PC-9 (cell line): ENCODE measurements at regions not wholly inside any gene's neighbourhood (a gene's known extent, or its start where the extent isn't known, plus 50 kb on each side); places are given as distances from the start of the nearest gene placed in this dataset.

ENCODE experiments used
- BruUV-seq: library from RNA; stranded (reverse); fragments of 400-500 nt; replicated peaks from 2 replicates; lab custom pipeline; 2021; lab: Mats Ljungman, UMichigan
- CTCF ChIA-PET: fragments of 300-600 bp; sonication (Branson Sonifier 250); formaldehyde crosslinking; loops from one replicate; lab custom pipeline; 2022; ENCODE audit warnings: antibody characterized with exemption; lab: Charles Lee
- POLR2A ChIA-PET: fragments of 300-600 bp; sonication (Branson Sonifier 250); formaldehyde crosslinking; loops from one replicate; lab custom pipeline; 2022; ENCODE audit warnings: antibody characterized with exemption; ENCODE audit not compliant: unreplicated experiment; lab: Charles Lee
- DNase-seq, 2 experiments: peaks; one replicate each; pipeline versions ENCODE4 v3.0.0 to v3.0.0-alpha.2; 2015 to 2022; ENCODE audit warnings: mixed read lengths in 1 of 2
- H2AFZ ChIP-seq: fragments of 200-600 bp; sonication (generic); 2 replicates; pipeline ENCODE4 v1.8.1; 2017; ENCODE audit warnings: antibody characterized with exemption
- H3F3A ChIP-seq: fragments of 200-600 bp; sonication (generic); 2 replicates; pipeline ENCODE4 v1.8.1; 2017; ENCODE audit warnings: antibody characterized with exemption, mild to moderate bottlenecking, low read depth; ENCODE audit not compliant: insufficient read depth
- H3K27ac ChIP-seq: fragments of 200-600 bp; sonication (generic); 2 replicates; pipeline ENCODE4 v1.6.1; 2016; ENCODE audit warnings: mixed run types
- H3K27me3 ChIP-seq: fragments of 200-600 bp; sonication (generic); 2 replicates; pipeline ENCODE4 v1.6.1; 2016; ENCODE audit warnings: low read depth, mixed run types; ENCODE audit not compliant: insufficient read depth
- H3K36me3 ChIP-seq: fragments of 200-600 bp; sonication (generic); 2 replicates; pipeline ENCODE4 v1.6.1; 2016; ENCODE audit warnings: low read depth, mixed run types
- H3K4me1 ChIP-seq: fragments of 200-600 bp; sonication (generic); replicated peaks from 2 replicates; pipeline ENCODE4 v1.6.1; 2016; ENCODE audit warnings: mixed run types; ENCODE audit not compliant: insufficient read depth
- H3K4me2 ChIP-seq: fragments of 200-600 bp; sonication (generic); 2 replicates; pipeline ENCODE4 v1.6.1; 2017; ENCODE audit warnings: mixed run types
- H3K4me3 ChIP-seq: fragments of 200-600 bp; sonication (generic); 2 replicates; pipeline ENCODE4 v1.6.1; 2016; ENCODE audit warnings: mixed run types
- H3K79me2 ChIP-seq: fragments of 200-600 bp; sonication (generic); 2 replicates; pipeline ENCODE4 v1.6.1; 2017; ENCODE audit warnings: low read depth, mixed run types
- H3K9me2 ChIP-seq: fragments of 200-600 bp; sonication (generic); 2 replicates; pipeline ENCODE4 v1.8.1; 2017; ENCODE audit warnings: mild to moderate bottlenecking; ENCODE audit not compliant: insufficient read depth
- H3K9me3 ChIP-seq: fragments of 200-600 bp; sonication (generic); 2 replicates; pipeline ENCODE4 v1.8.1; 2016; ENCODE audit warnings: low read depth; ENCODE audit not compliant: insufficient read depth
- H4K20me1 ChIP-seq: fragments of 200-600 bp; sonication (generic); 2 replicates; pipeline ENCODE4 v1.8.1; 2017; ENCODE audit not compliant: insufficient read depth
- EZH2 ChIP-seq: fragments of 200-600 bp; sonication (generic); IDR thresholded peaks from 2 replicates; pipeline ENCODE4 v1.8.0; 2017; ENCODE audit warnings: antibody characterized with exemption, low read depth
- intact Hi-C: fragments of 100-400 bp; cut with micrococcal nuclease; formaldehyde crosslinking; loops from one replicate; pipeline ENCODE4 v1.10.0; 2022; ENCODE audit not compliant: unreplicated experiment
- TF ChIP-seq, protein P1 (sequence below): fragments of 200-600 bp; sonication (generic); conservative IDR thresholded peaks from 2 replicates; pipeline ENCODE4 v1.6.1; 2017; ENCODE audit warnings: mixed run types, antibody characterized with exemption, mild to moderate bottlenecking, moderate library complexity

DNA sequence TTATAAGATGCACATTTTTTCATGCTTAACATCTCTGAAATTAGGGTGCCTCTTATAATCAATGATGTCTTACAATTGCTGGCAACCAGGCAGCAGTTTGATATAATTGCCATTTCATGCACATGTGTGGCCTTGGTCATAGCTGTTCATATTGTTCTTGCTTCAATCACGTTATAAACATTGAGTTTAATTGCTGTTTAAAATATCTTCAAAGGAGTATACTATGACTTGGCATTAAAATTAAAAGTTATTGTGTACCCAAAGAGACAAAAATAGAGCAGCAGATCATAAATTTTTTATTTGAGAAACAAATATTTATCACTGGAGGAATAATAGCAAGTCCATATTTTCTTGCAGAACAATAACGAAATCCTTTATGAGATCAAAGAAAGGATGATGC lies 325.5 kb downstream of the LMX1A start:
- CTCF ChIA-PET = no interaction called here
- intact Hi-C loops = no loop called here
- no TSS peak for BruUV-seq

DNA sequence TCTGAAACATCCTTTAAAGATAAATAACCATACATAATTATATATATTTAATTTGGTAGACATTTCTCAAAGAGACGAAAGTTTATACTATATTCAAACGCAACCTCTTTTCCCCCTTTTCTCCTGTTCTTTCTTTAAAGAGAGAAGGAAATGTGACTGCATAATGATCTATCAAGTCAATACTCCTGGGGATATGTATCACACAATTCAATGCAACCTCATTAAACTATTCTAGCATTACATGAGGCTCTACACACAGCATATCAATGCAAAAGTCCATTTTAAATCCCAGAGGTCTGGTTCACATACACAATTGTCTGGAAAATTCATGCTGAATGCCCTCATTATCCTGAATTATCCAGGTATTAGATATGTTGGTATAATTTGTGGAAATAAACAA lies 330.7 kb downstream of the LMX1A start:
- POLR2A ChIA-PET = no interaction called here
- Histone ChIP-seq H3K4me2 (no peak overlapping the region), H4K20me1 (no peaks in the 10 kb centered on the region), H3K27me3 (no peaks in the 10 kb centered on the region), H3K9me3 (0 out of 2 replicates have a peak, but pooled peaks cover 2% of the 10 kb centered on the region), H3K4me3 (no peak overlapping the region), H2AFZ (no peak overlapping the region), H3K27ac (no peak overlapping the region), H3K36me3 (no peaks in the 10 kb centered on the region), H3K9me2 (no peaks in the 10 kb centered on the region), H3K4me1 (no peaks in the 10 kb centered on the region), H3K79me2 (no peaks in the 10 kb centered on the region), H3F3A (no peaks in the 10 kb centered on the region)
- CTCF ChIA-PET = no interaction called here
- intact Hi-C loops = no loop called here
- DNase-seq = no peak
- BruUV-seq = no TSS peak
- no peak for TF ChIP-seq EZH2
- TF ChIP-seq, protein P1, sequence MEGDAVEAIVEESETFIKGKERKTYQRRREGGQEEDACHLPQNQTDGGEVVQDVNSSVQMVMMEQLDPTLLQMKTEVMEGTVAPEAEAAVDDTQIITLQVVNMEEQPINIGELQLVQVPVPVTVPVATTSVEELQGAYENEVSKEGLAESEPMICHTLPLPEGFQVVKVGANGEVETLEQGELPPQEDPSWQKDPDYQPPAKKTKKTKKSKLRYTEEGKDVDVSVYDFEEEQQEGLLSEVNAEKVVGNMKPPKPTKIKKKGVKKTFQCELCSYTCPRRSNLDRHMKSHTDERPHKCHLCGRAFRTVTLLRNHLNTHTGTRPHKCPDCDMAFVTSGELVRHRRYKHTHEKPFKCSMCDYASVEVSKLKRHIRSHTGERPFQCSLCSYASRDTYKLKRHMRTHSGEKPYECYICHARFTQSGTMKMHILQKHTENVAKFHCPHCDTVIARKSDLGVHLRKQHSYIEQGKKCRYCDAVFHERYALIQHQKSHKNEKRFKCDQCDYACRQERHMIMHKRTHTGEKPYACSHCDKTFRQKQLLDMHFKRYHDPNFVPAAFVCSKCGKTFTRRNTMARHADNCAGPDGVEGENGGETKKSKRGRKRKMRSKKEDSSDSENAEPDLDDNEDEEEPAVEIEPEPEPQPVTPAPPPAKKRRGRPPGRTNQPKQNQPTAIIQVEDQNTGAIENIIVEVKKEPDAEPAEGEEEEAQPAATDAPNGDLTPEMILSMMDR = no peak

More for the DNA sequence above, 325.5 kb downstream of the LMX1A start:
- Histone ChIP-seq H3F3A (no peaks in the 10 kb centered on the region), H3K9me3 (no peaks in the 10 kb centered on the region), H3K79me2 (no peaks in the 10 kb centered on the region), H3K4me2 (no peak overlapping the region), H4K20me1 (no peaks in the 10 kb centered on the region), H3K36me3 (no peaks in the 10 kb centered on the region), H3K4me1 (no peaks in the 10 kb centered on the region), H3K27me3 (no peaks in the 10 kb centered on the region), H3K4me3 (no peak overlapping the region), H3K27ac (no peak overlapping the region), H3K9me2 (no peaks in the 10 kb centered on the region), H2AFZ (no peak overlapping the region)
- DNase-seq = no peak
- POLR2A ChIA-PET = no interaction called here
- TF ChIP-seq EZH2 = no peak
- TF ChIP-seq, protein P1 = no peak

DNA sequence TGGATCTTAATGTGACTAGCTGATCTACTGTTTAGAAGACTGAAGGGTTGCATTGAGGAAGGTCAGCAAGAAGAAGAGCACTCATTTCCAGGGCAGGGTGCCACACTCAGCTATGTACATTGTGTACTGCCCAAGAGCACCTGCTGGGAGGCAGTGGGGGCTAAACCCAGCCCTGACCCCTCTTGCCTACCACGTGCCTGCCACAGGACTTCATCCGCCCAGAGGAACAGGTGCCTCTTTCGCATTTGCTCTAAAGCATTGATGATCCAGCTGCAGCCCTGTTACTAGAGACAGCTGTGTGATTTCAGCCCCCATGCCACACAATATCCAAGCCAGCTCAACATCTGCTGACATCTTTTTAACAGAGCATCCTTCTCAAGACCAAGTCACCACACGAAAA lies 341.8 kb downstream of the LMX1A start:
- H3K4me2 ChIP-seq = no peak overlapping the region
- no peak overlapping the region for H2AFZ ChIP-seq
- no peak overlapping the region for H3K27ac ChIP-seq
- BruUV-seq = no TSS peak
- POLR2A ChIA-PET = no interaction called here
- no peaks in the 10 kb centered on the region for H3K9me2 ChIP-seq
- DNase-seq = no peak
- H3K4me1 ChIP-seq = no peaks in the 10 kb centered on the region
- no peak overlapping the region for H3K4me3 ChIP-seq
- intact Hi-C loops = no loop called here
- H3K36me3 ChIP-seq = no peaks in the 10 kb centered on the region
- CTCF ChIA-PET = no interaction called here
- H3K79me2 ChIP-seq = no peaks in the 10 kb centered on the region
- H3K9me3 ChIP-seq = no peaks in the 10 kb centered on the region
- TF ChIP-seq EZH2 = no peak
- TF ChIP-seq, protein P1 = no peak
- no peaks in the 10 kb centered on the region for H4K20me1 ChIP-seq
- no peaks in the 10 kb centered on the region for H3K27me3 ChIP-seq
- H3F3A ChIP-seq = no peaks in the 10 kb centered on the region
